HUES48 (cell line): ENCODE measurements at regions not wholly inside any gene's neighbourhood (a gene's known extent, or its start where the extent isn't known, plus 50 kb on each side); places are given as distances from the start of the nearest gene placed in this dataset.

Source experiments
- H3K27ac ChIP-seq: one replicate; pipeline ENCODE4 v1.7.0; 2013; ENCODE audit warnings: low read depth, low read length, inconsistent platforms
- H3K27me3 ChIP-seq: 2 replicates; pipeline ENCODE4 v1.6.1; 2013; ENCODE audit warnings: mild to moderate bottlenecking, low read length; ENCODE audit not compliant: control insufficient read depth, insufficient read depth
- H3K36me3 ChIP-seq: 2 replicates; pipeline ENCODE4 v1.6.1; 2013; ENCODE audit warnings: low read length; ENCODE audit not compliant: control insufficient read depth, insufficient read depth
- H3K4me1 ChIP-seq: 2 replicates; pipeline ENCODE4 v1.6.1; 2013; ENCODE audit warnings: mild to moderate bottlenecking, low read length; ENCODE audit not compliant: control insufficient read depth, insufficient read depth
- H3K4me3 ChIP-seq: 2 replicates; pipeline ENCODE4 v1.5.1; 2013; ENCODE audit warnings: mild to moderate bottlenecking, low read depth, low read length
- H3K9ac ChIP-seq: 2 replicates; pipeline ENCODE4 v1.6.1; 2013; ENCODE audit warnings: mild to moderate bottlenecking, low read depth, low read length, moderate library complexity
- H3K9me3 ChIP-seq: 2 replicates; pipeline ENCODE4 v1.6.1; 2013; ENCODE audit warnings: low read length; ENCODE audit not compliant: control insufficient read depth, insufficient read depth

DNA sequence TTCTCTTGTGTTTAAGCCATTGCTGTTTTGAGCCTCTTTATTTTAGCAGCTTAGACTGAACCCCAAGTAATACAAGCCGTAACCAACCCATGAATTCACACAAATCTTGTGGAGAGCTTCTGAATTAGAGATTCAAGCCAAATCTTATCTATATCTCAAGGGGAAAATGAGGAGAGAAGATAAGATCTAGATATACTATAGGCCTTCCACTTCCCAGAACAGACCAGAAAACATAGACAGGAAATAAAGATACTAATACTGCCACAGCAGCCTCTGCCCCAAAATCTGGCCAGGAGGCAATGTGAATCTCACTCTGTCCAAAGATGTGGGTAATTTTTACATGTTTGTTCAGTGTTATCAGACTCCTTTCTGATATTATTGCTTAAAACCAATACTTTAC is 307.2 kb downstream of the PTEN start:
- Histone ChIP-seq H3K9me3 (peaks cover 7% of the 10 kb centered on the region; the same call in 1 of the 2 replicates), H3K9ac (no peak overlapping the region)

GRCh38 chr10:88172159-88172558 is 308.7 kb downstream of the PTEN start:
- Histone ChIP-seq H3K4me3 (no peak overlapping the region), H3K27ac (no peak overlapping the region), H3K4me1 (no peaks in the 10 kb centered on the region), H3K36me3 (no peaks in the 10 kb centered on the region), H3K9ac (no peak overlapping the region), H3K9me3 (peaks cover 7% of the 10 kb centered on the region; the same call in 1 of the 2 replicates), H3K27me3 (no peaks in the 10 kb centered on the region)

More for the DNA sequence above, 307.2 kb downstream of the PTEN start:
- Histone ChIP-seq H3K4me1 (no peaks in the 10 kb centered on the region), H3K27me3 (no peaks in the 10 kb centered on the region), H3K27ac (no peak overlapping the region), H3K4me3 (no peak overlapping the region), H3K36me3 (no peaks in the 10 kb centered on the region)

GRCh38 chr10:88174391-88174790 is 311.0 kb downstream of the PTEN start:
- H3K4me3 ChIP-seq: no peak overlapping the region
- H3K9me3 ChIP-seq: no peaks in the 10 kb centered on the region
- no peaks in the 10 kb centered on the region for H3K4me1 ChIP-seq
- H3K27ac ChIP-seq: no peak overlapping the region
- H3K36me3 ChIP-seq: no peaks in the 10 kb centered on the region
- no peak overlapping the region for H3K9ac ChIP-seq
- no peaks in the 10 kb centered on the region for H3K27me3 ChIP-seq

DNA sequence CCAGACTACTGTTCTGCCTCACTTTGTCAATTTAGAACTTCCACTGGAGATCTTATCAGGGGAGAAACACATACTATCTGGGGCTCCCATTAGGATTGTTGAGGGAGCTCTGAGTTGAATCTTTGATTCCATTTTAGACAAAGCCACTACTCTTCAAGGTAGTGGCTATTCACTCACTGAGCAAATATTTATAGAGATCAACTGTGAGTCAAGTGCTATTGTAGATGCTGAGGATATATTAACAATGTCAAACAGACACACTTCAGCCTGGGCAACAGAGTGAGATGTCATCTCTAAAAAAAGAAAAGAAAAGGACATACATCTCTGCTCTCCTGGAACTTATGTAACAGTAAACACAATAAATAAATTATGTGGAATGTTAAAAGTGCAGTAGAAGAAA is 315.3 kb downstream of the PTEN start:
- Histone ChIP-seq H3K9me3 (no peaks in the 10 kb centered on the region), H3K4me3 (no peak overlapping the region), H3K4me1 (no peaks in the 10 kb centered on the region), H3K36me3 (no peaks in the 10 kb centered on the region), H3K27me3 (no peaks in the 10 kb centered on the region), H3K27ac (no peak overlapping the region), H3K9ac (no peak overlapping the region)

GRCh38 chr10:88179831-88180230 is 316.4 kb downstream of the PTEN start:
- no peak overlapping the region for H3K9ac ChIP-seq
- no peaks in the 10 kb centered on the region for H3K27me3 ChIP-seq
- no peaks in the 10 kb centered on the region for H3K4me1 ChIP-seq
- H3K36me3 ChIP-seq: no peaks in the 10 kb centered on the region
- no peaks in the 10 kb centered on the region for H3K9me3 ChIP-seq
- no peak overlapping the region for H3K27ac ChIP-seq
- no peak overlapping the region for H3K4me3 ChIP-seq

- H3K9me3 ChIP-seq: no peaks in the 10 kb centered on the region
- H3K4me1 ChIP-seq: no peaks in the 10 kb centered on the region
- no peaks in the 10 kb centered on the region for H3K36me3 ChIP-seq
- H3K4me3 ChIP-seq: no peak overlapping the region
- no peak overlapping the region for H3K27ac ChIP-seq
- no peak overlapping the region for H3K9ac ChIP-seq
- H3K27me3 ChIP-seq: no peaks in the 10 kb centered on the region
Measured at GRCh38 chr10:88181902-88182600, 318.6 kb downstream of the PTEN start.

GRCh38 chr10:88182601-88182930 is 319.1 kb downstream of the PTEN start:
- Histone ChIP-seq H3K9ac (no peak overlapping the region), H3K9me3 (no peaks in the 10 kb centered on the region), H3K27me3 (no peaks in the 10 kb centered on the region), H3K4me1 (no peaks in the 10 kb centered on the region), H3K36me3 (no peaks in the 10 kb centered on the region), H3K4me3 (no peak overlapping the region), H3K27ac (no peak overlapping the region)

DNA sequence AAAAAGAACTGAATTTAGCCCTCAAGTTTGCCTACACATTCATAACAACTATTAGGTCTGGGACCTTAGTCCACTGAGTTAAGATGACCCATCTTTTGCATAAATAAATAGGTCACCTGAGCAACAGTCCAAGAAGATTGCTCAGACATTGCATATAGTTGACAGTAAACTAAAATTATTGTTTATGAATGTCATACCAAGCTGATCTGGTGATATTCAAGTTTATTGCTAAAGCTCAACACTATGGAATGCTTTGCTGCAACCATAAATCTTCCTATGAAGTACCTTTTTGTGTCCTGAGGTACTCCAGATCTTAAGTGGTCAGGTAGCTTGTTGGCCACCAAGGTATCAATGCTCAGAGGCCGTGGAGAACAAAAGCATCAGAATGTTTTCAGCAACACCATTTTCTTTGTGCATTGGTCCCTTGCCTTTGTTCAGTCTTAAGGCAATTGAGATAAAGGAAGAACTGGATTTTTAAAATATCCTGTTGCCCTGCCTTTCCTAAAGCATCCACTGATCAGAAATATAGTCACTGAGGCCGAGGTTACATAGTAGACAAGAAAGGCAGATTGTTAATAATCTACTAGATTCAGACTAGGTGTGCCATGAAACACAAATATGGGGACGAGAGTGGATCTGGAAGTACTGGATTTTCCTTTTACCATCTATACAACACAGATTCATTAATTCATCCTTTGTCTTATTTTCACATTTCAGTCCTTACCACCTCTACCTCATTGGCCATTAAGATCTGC is 321.3 kb downstream of the PTEN start:
- Histone ChIP-seq H3K9ac (no peak overlapping the region), H3K27me3 (no peaks in the 10 kb centered on the region), H3K27ac (no peak overlapping the region), H3K4me3 (no peak overlapping the region), H3K4me1 (no peaks in the 10 kb centered on the region), H3K36me3 (no peaks in the 10 kb centered on the region), H3K9me3 (no peaks in the 10 kb centered on the region)

GRCh38 chr10:88185830-88186229 is 322.4 kb downstream of the PTEN start:
- Histone ChIP-seq H3K27me3 (no peaks in the 10 kb centered on the region), H3K36me3 (no peaks in the 10 kb centered on the region), H3K4me3 (no peak overlapping the region), H3K9me3 (no peaks in the 10 kb centered on the region), H3K27ac (no peak overlapping the region), H3K4me1 (no peaks in the 10 kb centered on the region), H3K9ac (no peak overlapping the region)

GRCh38 chr10:88186335-88186734 is 322.9 kb downstream of the PTEN start:
- H3K9ac ChIP-seq: no peak overlapping the region
- no peaks in the 10 kb centered on the region for H3K36me3 ChIP-seq
- no peaks in the 10 kb centered on the region for H3K9me3 ChIP-seq
- H3K4me1 ChIP-seq: no peaks in the 10 kb centered on the region
- H3K27ac ChIP-seq: no peak overlapping the region
- H3K4me3 ChIP-seq: no peak overlapping the region
- H3K27me3 ChIP-seq: no peaks in the 10 kb centered on the region

DNA sequence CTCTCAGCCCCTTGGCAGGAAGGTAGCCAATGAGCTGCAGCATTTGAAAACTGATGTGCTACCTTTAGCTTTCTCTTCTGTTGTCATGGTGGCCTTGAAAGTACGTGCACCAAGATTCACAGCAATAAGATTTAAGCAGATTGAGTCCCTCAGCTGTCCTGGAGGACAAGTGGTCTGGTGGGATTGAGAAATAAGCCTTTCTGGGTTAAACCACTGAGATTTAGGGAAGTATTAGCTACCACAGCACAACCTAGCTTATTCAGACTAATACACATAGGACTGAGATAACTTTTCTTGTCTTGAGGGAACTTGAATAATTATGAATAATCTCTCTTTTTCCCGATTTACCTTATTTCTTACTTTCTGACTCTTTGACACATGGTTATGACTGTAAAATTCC is 324.0 kb downstream of the PTEN start:
- Histone ChIP-seq H3K4me1 (no peaks in the 10 kb centered on the region), H3K27ac (no peak overlapping the region), H3K9ac (no peak overlapping the region), H3K9me3 (no peaks in the 10 kb centered on the region), H3K4me3 (no peak overlapping the region), H3K27me3 (no peaks in the 10 kb centered on the region), H3K36me3 (no peaks in the 10 kb centered on the region)
